HG03558 (cell line): ENCODE measurements at regions not wholly inside any gene's neighbourhood (a gene's known extent, or its start where the extent isn't known, plus 50 kb on each side); places are given as distances from the start of the nearest gene placed in this dataset.
"Not testable (repeated sequence)": the region's sequence is repeated elsewhere in the genome, so short reads cannot be mapped to it uniquely, and the experiment has no call there.

Experiments used
- ATAC-seq: cut with Tn5 transposase; IDR thresholded peaks from one replicate; pipeline ENCODE4 v1.9.1; 2021; ENCODE audit warnings: moderate number of reproducible peaks; ENCODE audit not compliant: unreplicated experiment; ENCODE audit errors: extremely low read depth

- ATAC-seq, result no peak
Observed at GRCh38 chr4:72887152-72887551, 182.4 kb downstream of the COX18 start.

- no peak for ATAC-seq
Observed at GRCh38 chr4:72886602-72887001, 182.9 kb downstream of the COX18 start.

- ATAC-seq, result not testable (repeated sequence)
Observed at GRCh38 chr4:72884225-72884624, 185.3 kb downstream of the COX18 start.

- ATAC-seq, result no peak
Observed at GRCh38 chr4:72876946-72877345, 192.6 kb downstream of the COX18 start.

GRCh38 chr4:72875545-72875944, 194.0 kb downstream of the COX18 start:
- no peak for ATAC-seq

GRCh38 chr4:72875138-72875537, 194.4 kb downstream of the COX18 start:
- ATAC-seq, result no peak

- no peak for ATAC-seq
Observed at GRCh38 chr4:72864898-72865297, 204.6 kb downstream of the COX18 start.

- not testable (repeated sequence) for ATAC-seq
Observed at GRCh38 chr4:72864277-72864676, 205.2 kb downstream of the COX18 start.

- no peak for ATAC-seq
Observed at GRCh38 chr4:72860766-72861165, 208.8 kb downstream of the COX18 start.

GRCh38 chr4:72858328-72858727, 211.2 kb downstream of the COX18 start:
- ATAC-seq, result no peak

- no peak for ATAC-seq
Observed at GRCh38 chr4:72857787-72858186, 211.7 kb downstream of the COX18 start.

- no peak for ATAC-seq
Observed at GRCh38 chr4:72857216-72857615, 212.3 kb downstream of the COX18 start.

GRCh38 chr4:72846280-72847111, 223.0 kb downstream of the COX18 start:
- ATAC-seq, result no peak

- ATAC-seq, result no peak
Observed at GRCh38 chr4:72843466-72843865, 226.1 kb downstream of the COX18 start.

GRCh38 chr4:72842323-72842722, 227.2 kb downstream of the COX18 start:
- ATAC-seq, result no peak

GRCh38 chr4:72840166-72840565, 229.3 kb downstream of the COX18 start:
- not testable (repeated sequence) for ATAC-seq

- no peak for ATAC-seq
Observed at GRCh38 chr4:72828864-72829263, 240.7 kb downstream of the COX18 start.

GRCh38 chr4:72827968-72828367, 241.5 kb downstream of the COX18 start:
- no peak for ATAC-seq

- ATAC-seq, result no peak
Observed at GRCh38 chr4:72820107-72820506, 249.4 kb downstream of the COX18 start.

GRCh38 chr4:72817012-72817411, 248.0 kb upstream of the ADAMTS3 start:
- ATAC-seq, result no peak

GRCh38 chr4:72814241-72814640, 245.2 kb upstream of the ADAMTS3 start:
- no peak for ATAC-seq

GRCh38 chr4:72809208-72809607, 240.2 kb upstream of the ADAMTS3 start:
- no peak for ATAC-seq
